GM21619 (cell line): ENCODE measurements at regions not wholly inside any gene's neighbourhood (a gene's known extent, or its start where the extent isn't known, plus 50 kb on each side); places are given as distances from the start of the nearest gene placed in this dataset.
A peak's percentile ranks its signal among the peaks of the same experiment; 100 is the strongest.
"Not testable (repeated sequence)": the region's sequence is repeated elsewhere in the genome, so short reads cannot be mapped to it uniquely, and the experiment has no call there.

Experiments
- ATAC-seq: cut with Tn5 transposase; IDR thresholded peaks from one replicate; pipeline ENCODE4 v1.9.1; 2021; ENCODE audit not compliant: unreplicated experiment

- no peak for ATAC-seq
Observed at GRCh38 chr1:185408700-185409270, 91.7 kb upstream of the IVNS1ABP start.

GRCh38 chr1:185406691-185407009 is 89.6 kb upstream of the IVNS1ABP start:
- ATAC-seq = no peak

- no peak for ATAC-seq
Observed at GRCh38 chr1:185406006-185406690, 89.1 kb upstream of the IVNS1ABP start.

GRCh38 chr1:185404907-185405568 is 88.0 kb upstream of the IVNS1ABP start:
- ATAC-seq = no peak

- no peak for ATAC-seq
Observed at GRCh38 chr1:185404291-185404690, 87.2 kb upstream of the IVNS1ABP start.

- no peak for ATAC-seq
Observed at GRCh38 chr1:185402930-185403329, 85.9 kb upstream of the IVNS1ABP start.

- ATAC-seq = no peak
Observed at GRCh38 chr1:185401019-185401418, 84.0 kb upstream of the IVNS1ABP start.

GRCh38 chr1:185400052-185400451 is 83.0 kb upstream of the IVNS1ABP start:
- ATAC-seq = no peak

GRCh38 chr1:185398599-185398998 is 81.6 kb upstream of the IVNS1ABP start:
- ATAC-seq = peak; percentile 58

- no peak for ATAC-seq
Observed at GRCh38 chr1:185398022-185398421, 81.0 kb upstream of the IVNS1ABP start.

GRCh38 chr1:185397183-185397582 is 80.1 kb upstream of the IVNS1ABP start:
- ATAC-seq = no peak

- ATAC-seq = no peak
Observed at GRCh38 chr1:185396126-185396525, 79.1 kb upstream of the IVNS1ABP start.

GRCh38 chr1:185393815-185394214 is 76.8 kb upstream of the IVNS1ABP start:
- ATAC-seq = no peak

GRCh38 chr1:185393205-185393604 is 76.2 kb upstream of the IVNS1ABP start:
- no peak for ATAC-seq

- no peak for ATAC-seq
Observed at GRCh38 chr1:185388815-185389214, 71.8 kb upstream of the IVNS1ABP start.

- no peak for ATAC-seq
Observed at GRCh38 chr1:185388346-185388745, 71.3 kb upstream of the IVNS1ABP start.

GRCh38 chr1:185385991-185386390 is 68.9 kb upstream of the IVNS1ABP start:
- ATAC-seq = no peak

- ATAC-seq = not testable (repeated sequence)
Observed at GRCh38 chr1:185383805-185384204, 66.8 kb upstream of the IVNS1ABP start.

GRCh38 chr1:185377831-185378230 is 60.8 kb upstream of the IVNS1ABP start:
- no peak for ATAC-seq

GRCh38 chr1:185376840-185377635 is 60.0 kb upstream of the IVNS1ABP start:
- ATAC-seq = no peak

GRCh38 chr1:185376288-185376687 is 59.2 kb upstream of the IVNS1ABP start:
- ATAC-seq = peak; percentile 57

GRCh38 chr1:185375583-185375982 is 58.5 kb upstream of the IVNS1ABP start:
- no peak for ATAC-seq
